ENCODE measurements at regions not wholly inside any gene's neighbourhood (a gene's known extent, or its start where the extent isn't known, plus 50 kb on each side); places are given as distances from the start of the nearest gene placed in this dataset.
A peak's percentile ranks its signal among the peaks of the same experiment; 100 is the strongest.

DNA sequence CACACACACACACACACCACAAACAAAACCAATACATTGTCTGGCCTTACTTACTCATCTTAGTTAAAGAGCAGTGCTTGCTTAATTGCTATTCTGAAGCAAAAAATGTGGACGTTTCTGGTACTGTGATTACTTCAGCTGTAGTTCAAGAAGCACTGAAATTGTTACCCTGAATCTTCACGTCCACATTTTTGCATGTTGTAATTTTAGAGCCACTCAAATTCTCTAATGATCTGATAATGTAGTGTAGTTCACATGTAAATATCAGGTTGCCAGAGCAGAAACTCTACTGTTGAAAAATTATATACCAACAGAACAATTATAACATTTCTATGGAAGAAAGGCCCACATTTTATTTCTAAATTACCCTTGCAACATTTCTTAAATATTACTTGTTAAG is 1451.1 kb downstream of the GATA3 start:
- Histone ChIP-seq H3K56ac (ENCODE audit: low read length) (no peak overlapping the region), H3K27ac (ENCODE audit: low read depth, low read length) (no peak overlapping the region), H2BK15ac (replicated peaks; ENCODE audit: low read depth) (no peak overlapping the region), H3K9ac (ENCODE audit: low read length) (no peak overlapping the region), H3K79me2 (ENCODE audit: control insufficient read depth, insufficient read depth, low read length) (no peaks in the 10 kb centered on the region), H3K23ac (ENCODE audit: low read length) (no peak overlapping the region), H3K79me1 (ENCODE audit: low read length) (no peaks in the 10 kb centered on the region), H3K18ac (ENCODE audit: low read length) (no peak overlapping the region), H4K8ac (ENCODE audit: low read depth, low read length) (no peak overlapping the region), H3K27me3 (ENCODE audit: insufficient read depth, low read length, poor library complexity) (no peaks in the 10 kb centered on the region), H2BK120ac (ENCODE audit: low read depth, low read length) (no peak overlapping the region), H3K4me3 (ENCODE audit: low read length) (no peak overlapping the region), H3K4me2 (ENCODE audit: low read length) (no peak overlapping the region), H3K36me3 (ENCODE audit: control insufficient read depth, insufficient read depth, low read length) (no peaks in the 10 kb centered on the region), H4K5ac (ENCODE audit: low read length) (no peak overlapping the region), H2AK5ac (ENCODE audit: low read length) (no peak overlapping the region), H3K4me1 (ENCODE audit: control insufficient read depth, low read depth, low read length) (no peaks in the 10 kb centered on the region), H2BK5ac (ENCODE audit: low read length) (no peak overlapping the region), H3K4ac (ENCODE audit: low read depth, low read length) (no peak overlapping the region)
- no peak for DNase-seq
- no CpG with 5 or more reads among the region's 2 CpGs for WGBS (ENCODE audit: extremely low coverage, insufficient coverage, low lambda C conversion rate)

DNA sequence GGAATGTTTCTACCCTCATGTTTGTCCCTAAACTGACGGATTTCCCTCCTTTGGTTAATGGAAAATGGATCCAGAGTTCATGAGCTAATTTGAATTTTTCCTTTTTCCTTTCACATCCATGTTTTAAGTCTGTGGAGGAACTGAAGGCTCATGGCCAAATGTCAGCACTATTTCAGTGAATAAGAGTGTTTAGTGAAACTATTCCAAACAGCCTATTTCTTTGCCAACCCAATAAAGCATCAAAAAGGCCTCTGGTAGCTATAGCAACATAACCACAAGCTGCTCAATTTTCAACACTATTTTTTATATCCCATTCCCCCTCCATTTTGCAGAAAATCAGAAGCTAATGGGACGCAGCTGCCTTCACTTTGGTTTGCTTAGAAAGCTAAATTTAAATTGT is 1454.1 kb downstream of the GATA3 start:
- Histone ChIP-seq H3K4me1 (ENCODE audit: control insufficient read depth, low read depth, low read length) (no peaks in the 10 kb centered on the region), H2BK5ac (ENCODE audit: low read length) (no peak overlapping the region), H2AK5ac (ENCODE audit: low read length) (no peak overlapping the region), H3K56ac (ENCODE audit: low read length) (no peak overlapping the region), H2BK120ac (ENCODE audit: low read depth, low read length) (no peak overlapping the region), H3K18ac (ENCODE audit: low read length) (no peak overlapping the region), H3K36me3 (ENCODE audit: control insufficient read depth, insufficient read depth, low read length) (no peaks in the 10 kb centered on the region), H3K27me3 (ENCODE audit: insufficient read depth, low read length, poor library complexity) (no peaks in the 10 kb centered on the region), H3K79me2 (ENCODE audit: control insufficient read depth, insufficient read depth, low read length) (no peaks in the 10 kb centered on the region), H3K23ac (ENCODE audit: low read length) (no peak overlapping the region), H3K27ac (ENCODE audit: low read depth, low read length) (no peak overlapping the region), H4K8ac (ENCODE audit: low read depth, low read length) (no peak overlapping the region), H3K4me3 (ENCODE audit: low read length) (no peak overlapping the region), H3K4ac (ENCODE audit: low read depth, low read length) (no peak overlapping the region), H3K79me1 (ENCODE audit: low read length) (no peaks in the 10 kb centered on the region), H3K4me2 (ENCODE audit: low read length) (no peak overlapping the region), H3K9ac (ENCODE audit: low read length) (no peak overlapping the region), H2BK15ac (replicated peaks; ENCODE audit: low read depth) (no peak overlapping the region), H4K5ac (ENCODE audit: low read length) (no peak overlapping the region)
- no CpG with 5 or more reads among the region's 2 CpGs for WGBS (ENCODE audit: extremely low coverage, insufficient coverage, low lambda C conversion rate)
- DNase-seq, result no peak

DNA sequence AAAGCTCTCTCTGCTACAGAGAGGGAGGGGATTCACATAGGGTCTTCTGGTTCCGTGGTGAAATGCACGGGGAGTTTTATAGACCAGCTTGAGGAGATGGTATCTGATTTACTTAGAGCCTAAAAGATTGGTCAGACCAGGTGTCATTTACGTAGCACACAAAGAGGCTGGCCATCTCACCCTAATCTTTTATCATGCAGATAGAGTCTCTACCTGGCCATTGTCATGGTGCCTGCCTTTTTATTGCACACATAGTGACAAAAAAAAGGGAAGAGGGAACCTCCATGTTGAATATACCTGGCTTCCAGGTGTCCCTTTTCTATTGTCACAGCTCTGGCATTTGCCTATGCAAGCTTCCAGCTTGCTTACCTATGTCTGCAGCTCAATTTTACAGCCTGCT is 1456.1 kb downstream of the GATA3 start:
- Histone ChIP-seq H3K9ac (ENCODE audit: low read length) (no peak overlapping the region), H3K27ac (ENCODE audit: low read depth, low read length) (no peak overlapping the region), H2BK5ac (ENCODE audit: low read length) (no peak overlapping the region), H2BK15ac (replicated peaks; ENCODE audit: low read depth) (no peak overlapping the region), H3K56ac (ENCODE audit: low read length) (no peak overlapping the region), H2AK5ac (ENCODE audit: low read length) (no peak overlapping the region), H3K27me3 (ENCODE audit: insufficient read depth, low read length, poor library complexity) (no peaks in the 10 kb centered on the region), H3K79me1 (ENCODE audit: low read length) (no peaks in the 10 kb centered on the region), H2BK120ac (ENCODE audit: low read depth, low read length) (no peak overlapping the region), H3K4me1 (ENCODE audit: control insufficient read depth, low read depth, low read length) (no peaks in the 10 kb centered on the region), H4K5ac (ENCODE audit: low read length) (no peak overlapping the region), H3K4ac (ENCODE audit: low read depth, low read length) (no peak overlapping the region), H3K36me3 (ENCODE audit: control insufficient read depth, insufficient read depth, low read length) (no peaks in the 10 kb centered on the region), H3K23ac (ENCODE audit: low read length) (no peak overlapping the region), H3K18ac (ENCODE audit: low read length) (no peak overlapping the region), H3K79me2 (ENCODE audit: control insufficient read depth, insufficient read depth, low read length) (no peaks in the 10 kb centered on the region), H3K4me3 (ENCODE audit: low read length) (no peak overlapping the region), H4K8ac (ENCODE audit: low read depth, low read length) (no peak overlapping the region), H3K4me2 (ENCODE audit: low read length) (no peak overlapping the region)
- DNase-seq, result peak; percentile 34
- WGBS (ENCODE audit: extremely low coverage, insufficient coverage, low lambda C conversion rate), result no CpG with 5 or more reads among the region's 3 CpGs

DNA sequence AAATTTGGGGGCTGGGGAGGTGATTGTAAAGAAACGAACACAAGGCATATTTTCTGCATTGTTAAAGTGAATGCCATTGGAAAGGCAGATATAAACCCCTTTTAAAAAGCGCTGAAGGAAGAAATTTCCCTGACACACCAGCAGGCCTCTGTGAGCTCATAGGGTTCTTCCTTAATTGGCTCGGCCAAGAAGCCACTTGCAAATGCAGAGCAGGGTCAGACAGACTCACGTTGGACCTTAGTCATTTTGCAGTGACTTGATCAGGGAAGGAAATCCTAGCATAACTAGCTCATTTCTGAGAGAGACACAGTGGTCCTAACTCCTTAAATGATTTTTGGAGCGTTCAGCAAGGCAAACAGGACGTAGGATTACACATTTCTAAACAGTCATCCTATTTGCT is 1461.4 kb downstream of the GATA3 start:
- H3K56ac ChIP-seq (ENCODE audit: low read length), result no peak overlapping the region
- no peak overlapping the region for H4K5ac ChIP-seq (ENCODE audit: low read length)
- no peaks in the 10 kb centered on the region for H3K27me3 ChIP-seq (ENCODE audit: insufficient read depth, low read length, poor library complexity)
- no peak overlapping the region for H4K8ac ChIP-seq (ENCODE audit: low read depth, low read length)
- H2BK120ac ChIP-seq (ENCODE audit: low read depth, low read length), result no peak overlapping the region
- no peak overlapping the region for H2BK5ac ChIP-seq (ENCODE audit: low read length)
- H3K4me2 ChIP-seq (ENCODE audit: low read length), result no peak overlapping the region
- H2AK5ac ChIP-seq (ENCODE audit: low read length), result no peak overlapping the region
- no peaks in the 10 kb centered on the region for H3K79me2 ChIP-seq (ENCODE audit: control insufficient read depth, insufficient read depth, low read length)
- H3K4ac ChIP-seq (ENCODE audit: low read depth, low read length), result no peak overlapping the region
- H3K18ac ChIP-seq (ENCODE audit: low read length), result no peak overlapping the region
- H3K27ac ChIP-seq (ENCODE audit: low read depth, low read length), result no peak overlapping the region
- H3K4me1 ChIP-seq (ENCODE audit: control insufficient read depth, low read depth, low read length), result no peaks in the 10 kb centered on the region
- no peak overlapping the region for H3K23ac ChIP-seq (ENCODE audit: low read length)
- no peak overlapping the region for H3K4me3 ChIP-seq (ENCODE audit: low read length)
- no peak for DNase-seq
- no CpG with 5 or more reads among the region's 6 CpGs for WGBS (ENCODE audit: extremely low coverage, insufficient coverage, low lambda C conversion rate)
- no peaks in the 10 kb centered on the region for H3K79me1 ChIP-seq (ENCODE audit: low read length)
- no peak overlapping the region for H3K9ac ChIP-seq (ENCODE audit: low read length)
- no peak overlapping the region for H2BK15ac ChIP-seq (replicated peaks; ENCODE audit: low read depth)
- H3K36me3 ChIP-seq (ENCODE audit: control insufficient read depth, insufficient read depth, low read length), result no peaks in the 10 kb centered on the region

DNA sequence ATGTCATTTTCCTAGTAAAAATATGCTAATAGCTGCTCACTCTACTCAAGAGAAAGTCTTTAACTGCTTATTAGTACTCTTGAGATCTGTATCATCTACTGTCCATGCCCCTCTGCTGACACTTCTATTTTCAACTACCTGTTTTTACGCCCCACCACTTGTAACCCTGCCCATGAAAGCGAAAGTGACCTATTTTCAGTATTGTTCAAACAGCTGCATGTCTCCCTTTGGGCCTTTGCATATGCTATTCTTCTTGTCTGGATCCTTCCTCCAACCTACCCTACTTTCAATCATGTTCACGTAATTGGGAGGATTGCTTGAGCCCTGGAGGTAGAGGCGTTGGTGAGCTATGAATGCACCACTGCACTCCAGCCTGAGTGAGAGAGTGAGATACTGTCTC is 1481.3 kb downstream of the GATA3 start:
- H3K4me3 ChIP-seq (ENCODE audit: low read length), result no peak overlapping the region
- WGBS (ENCODE audit: extremely low coverage, insufficient coverage, low lambda C conversion rate), result no CpG with 5 or more reads among the region's 4 CpGs
- no peak overlapping the region for H3K18ac ChIP-seq (ENCODE audit: low read length)

DNA sequence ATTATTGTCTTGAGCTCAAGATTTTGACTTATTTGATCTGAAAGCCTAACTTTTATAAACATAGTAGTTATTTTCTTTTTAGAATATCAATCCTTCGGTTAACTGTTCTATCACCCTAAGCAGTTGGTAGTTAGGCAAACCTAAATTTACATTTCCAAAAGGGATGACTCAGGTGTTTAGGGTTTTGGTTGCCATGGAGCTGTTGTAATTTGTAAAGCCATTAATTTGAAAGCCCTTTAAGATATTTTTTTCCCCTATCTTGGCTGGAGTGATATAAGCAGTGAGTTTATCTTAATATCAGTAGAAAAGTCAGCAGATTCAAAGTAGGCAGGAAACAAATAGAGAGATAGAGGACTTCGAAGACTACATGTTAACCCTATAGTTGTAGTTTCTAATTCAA is 1472.6 kb upstream of the CELF2 start:
- Histone ChIP-seq H4K5ac (ENCODE audit: low read length) (no peak overlapping the region), H3K27me3 (ENCODE audit: insufficient read depth, low read length, poor library complexity) (no peaks in the 10 kb centered on the region), H2BK5ac (ENCODE audit: low read length) (no peak overlapping the region), H3K4me3 (ENCODE audit: low read length) (no peak overlapping the region), H3K18ac (ENCODE audit: low read length) (no peak overlapping the region), H3K4me1 (ENCODE audit: control insufficient read depth, low read depth, low read length) (no peaks in the 10 kb centered on the region), H3K36me3 (ENCODE audit: control insufficient read depth, insufficient read depth, low read length) (no peaks in the 10 kb centered on the region), H3K79me2 (ENCODE audit: control insufficient read depth, insufficient read depth, low read length) (no peaks in the 10 kb centered on the region), H2AK5ac (ENCODE audit: low read length) (no peak overlapping the region), H3K23ac (ENCODE audit: low read length) (no peak overlapping the region), H3K4ac (ENCODE audit: low read depth, low read length) (no peak overlapping the region), H4K8ac (ENCODE audit: low read depth, low read length) (no peak overlapping the region), H2BK120ac (ENCODE audit: low read depth, low read length) (no peak overlapping the region), H3K79me1 (ENCODE audit: low read length) (no peaks in the 10 kb centered on the region), H3K4me2 (ENCODE audit: low read length) (no peak overlapping the region), H2BK15ac (replicated peaks; ENCODE audit: low read depth) (no peak overlapping the region), H3K27ac (ENCODE audit: low read depth, low read length) (no peak overlapping the region), H3K9ac (ENCODE audit: low read length) (no peak overlapping the region), H3K56ac (ENCODE audit: low read length) (no peak overlapping the region)
- WGBS (ENCODE audit: extremely low coverage, insufficient coverage, low lambda C conversion rate), result no CpG with 5 or more reads among the region's 2 CpGs
- DNase-seq, result peak; percentile 91

More for the DNA sequence above, 1481.3 kb downstream of the GATA3 start:
- no peak overlapping the region for H3K23ac ChIP-seq (ENCODE audit: low read length)
- H2BK15ac ChIP-seq (replicated peaks; ENCODE audit: low read depth), result no peak overlapping the region
- H3K79me2 ChIP-seq (ENCODE audit: control insufficient read depth, insufficient read depth, low read length), result no peaks in the 10 kb centered on the region
- H3K36me3 ChIP-seq (ENCODE audit: control insufficient read depth, insufficient read depth, low read length), result no peaks in the 10 kb centered on the region
- no peak overlapping the region for H3K4me2 ChIP-seq (ENCODE audit: low read length)
- no peak overlapping the region for H3K4ac ChIP-seq (ENCODE audit: low read depth, low read length)
- H3K79me1 ChIP-seq (ENCODE audit: low read length), result no peaks in the 10 kb centered on the region
- no peak overlapping the region for H3K56ac ChIP-seq (ENCODE audit: low read length)
- no peak overlapping the region for H3K27ac ChIP-seq (ENCODE audit: low read depth, low read length)
- no peak overlapping the region for H3K9ac ChIP-seq (ENCODE audit: low read length)
- no peak for DNase-seq
- H2BK120ac ChIP-seq (ENCODE audit: low read depth, low read length), result no peak overlapping the region
- no peak overlapping the region for H2AK5ac ChIP-seq (ENCODE audit: low read length)
- no peaks in the 10 kb centered on the region for H3K4me1 ChIP-seq (ENCODE audit: control insufficient read depth, low read depth, low read length)
- H3K27me3 ChIP-seq (ENCODE audit: insufficient read depth, low read length, poor library complexity), result no peaks in the 10 kb centered on the region
- no peak overlapping the region for H4K5ac ChIP-seq (ENCODE audit: low read length)
- no peak overlapping the region for H4K8ac ChIP-seq (ENCODE audit: low read depth, low read length)
- H2BK5ac ChIP-seq (ENCODE audit: low read length), result no peak overlapping the region

Data from mesendoderm (in vitro differentiated cells).